Stromal cell of bone marrow (primary cell): ENCODE measurements at regions not wholly inside any gene's neighbourhood (a gene's known extent, or its start where the extent isn't known, plus 50 kb on each side); places are given as distances from the start of the nearest gene placed in this dataset.
"Not testable (repeated sequence)": the region's sequence is repeated elsewhere in the genome, so short reads cannot be mapped to it uniquely, and the experiment has no call there.

Source experiments
- DNase-seq: peaks from one replicate; pipeline ENCODE4 v3.0.0-alpha.2; 2012; ENCODE audit warnings: low read depth

- DNase-seq, result no peak
Measured at GRCh38 chr22:22783575-22783974, 104.0 kb upstream of the IGLL5 start.

- DNase-seq, result no peak
Measured at GRCh38 chr22:22784249-22785039, 103.2 kb upstream of the IGLL5 start.

- no peak for DNase-seq
Measured at GRCh38 chr22:22785316-22786065, 102.1 kb upstream of the IGLL5 start.

- DNase-seq, result no peak
Measured at GRCh38 chr22:22786301-22787115, 101.1 kb upstream of the IGLL5 start.

GRCh38 chr22:22787151-22787550 is 100.5 kb upstream of the IGLL5 start:
- no peak for DNase-seq

GRCh38 chr22:22787786-22788459 is 99.7 kb upstream of the IGLL5 start:
- peak; percentile 9 for DNase-seq

GRCh38 chr22:22788460-22789037 is 99.1 kb upstream of the IGLL5 start:
- no peak for DNase-seq

GRCh38 chr22:22789233-22789921 is 98.2 kb upstream of the IGLL5 start:
- DNase-seq, result no peak

GRCh38 chr22:22789922-22790845 is 97.4 kb upstream of the IGLL5 start:
- DNase-seq, result no peak

- DNase-seq, result no peak
Measured at GRCh38 chr22:22791438-22792181, 96.0 kb upstream of the IGLL5 start.

- not testable (repeated sequence) for DNase-seq
Measured at GRCh38 chr22:22792205-22792786, 95.3 kb upstream of the IGLL5 start.

GRCh38 chr22:22795639-22796038 is 92.0 kb upstream of the IGLL5 start:
- DNase-seq, result not testable (repeated sequence)

GRCh38 chr22:22796724-22797123 is 90.9 kb upstream of the IGLL5 start:
- no peak for DNase-seq

GRCh38 chr22:22798232-22798616 is 89.4 kb upstream of the IGLL5 start:
- no peak for DNase-seq

- no peak for DNase-seq
Measured at GRCh38 chr22:22798716-22799115, 88.9 kb upstream of the IGLL5 start.

- no peak for DNase-seq
Measured at GRCh38 chr22:22799561-22799960, 88.1 kb upstream of the IGLL5 start.

GRCh38 chr22:22800716-22801115 is 86.9 kb upstream of the IGLL5 start:
- DNase-seq, result peak; percentile 6

- no peak for DNase-seq
Measured at GRCh38 chr22:22802339-22802970, 85.2 kb upstream of the IGLL5 start.
